Activated CD8-positive, alpha-beta T cell treated with anti-CD3 and anti-CD28 coated beads for 36 hours (primary cell): ENCODE measurements at regions not wholly inside any gene's neighbourhood (a gene's known extent, or its start where the extent isn't known, plus 50 kb on each side); places are given as distances from the start of the nearest gene placed in this dataset.

Experiments
- ATAC-seq: fragments of 200-7000 bp; cut with Tn5 transposase; one replicate; pipeline ENCODE4 v1.10.0; 2021; ENCODE audit warnings: mild to moderate bottlenecking, moderate library complexity
- CTCF ChIA-PET: fragments of 350-600 bp; sonication (Branson Sonifier 250); formaldehyde crosslinking; loops from one replicate; lab custom pipeline; 2021; ENCODE audit warnings: antibody characterized with exemption; lab: Charles Lee
- POLR2A ChIA-PET: fragments of 350-600 bp; sonication (Branson Sonifier 250); formaldehyde crosslinking; loops from one replicate; lab custom pipeline; 2021; ENCODE audit warnings: antibody characterized with exemption; lab: Charles Lee
- DNase-seq: peaks from one replicate; pipeline ENCODE4 v3.0.0-alpha.2; 2020
- H3K27ac Mint-ChIP-seq: one replicate; pipeline ENCODE4 v1.8.0; 2021; ENCODE audit warnings: mild to moderate bottlenecking, mixed read lengths
- H3K27me3 Mint-ChIP-seq: one replicate; pipeline ENCODE4 v1.8.0; 2021; ENCODE audit warnings: mixed read lengths
- H3K36me3 Mint-ChIP-seq: one replicate; pipeline ENCODE4 v1.8.0; 2021; ENCODE audit warnings: low read depth, mixed read lengths
- H3K4me1 Mint-ChIP-seq: one replicate; pipeline ENCODE4 v1.8.0; 2021; ENCODE audit warnings: low read depth, mixed read lengths
- H3K4me3 Mint-ChIP-seq: one replicate; pipeline ENCODE4 v1.8.0; 2021; ENCODE audit warnings: mild to moderate bottlenecking, moderate library complexity, mixed read lengths
- H3K9me3 Mint-ChIP-seq: one replicate; pipeline ENCODE4 v1.8.0; 2021; ENCODE audit warnings: mixed read lengths
- intact Hi-C: fragments of 100-400 bp; cut with micrococcal nuclease; formaldehyde crosslinking; loops from one replicate; pipeline ENCODE4 v1.10.0; 2022
- TF ChIP-seq, protein P1 (sequence below): fragments of 200-600 bp; IDR thresholded peaks from one replicate; pipeline ENCODE4 v1.8.0; 2022; ENCODE audit warnings: antibody characterized with exemption, mild to moderate bottlenecking

DNA sequence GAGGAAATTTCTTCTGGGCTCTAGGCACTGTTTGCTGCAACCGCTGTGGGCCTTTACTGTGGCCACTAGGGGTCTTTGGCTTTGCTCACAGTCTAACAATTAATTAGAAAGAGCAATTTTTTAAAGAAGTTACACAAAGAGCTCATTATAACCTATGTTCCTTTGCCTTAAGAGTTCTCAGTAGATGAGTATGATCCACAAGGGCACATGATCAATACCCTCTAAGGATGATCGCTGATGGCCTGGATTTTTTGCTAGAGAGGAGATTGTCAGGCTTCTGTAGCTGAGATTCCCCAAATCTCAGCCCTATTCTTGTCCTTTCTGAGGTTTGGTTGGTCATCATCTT is 80.8 kb upstream of the RHOBTB1 start:
- H3K27me3 Mint-ChIP-seq, result peaks cover 8% of the 10 kb centered on the region
- POLR2A ChIA-PET, result no interaction called here

DNA sequence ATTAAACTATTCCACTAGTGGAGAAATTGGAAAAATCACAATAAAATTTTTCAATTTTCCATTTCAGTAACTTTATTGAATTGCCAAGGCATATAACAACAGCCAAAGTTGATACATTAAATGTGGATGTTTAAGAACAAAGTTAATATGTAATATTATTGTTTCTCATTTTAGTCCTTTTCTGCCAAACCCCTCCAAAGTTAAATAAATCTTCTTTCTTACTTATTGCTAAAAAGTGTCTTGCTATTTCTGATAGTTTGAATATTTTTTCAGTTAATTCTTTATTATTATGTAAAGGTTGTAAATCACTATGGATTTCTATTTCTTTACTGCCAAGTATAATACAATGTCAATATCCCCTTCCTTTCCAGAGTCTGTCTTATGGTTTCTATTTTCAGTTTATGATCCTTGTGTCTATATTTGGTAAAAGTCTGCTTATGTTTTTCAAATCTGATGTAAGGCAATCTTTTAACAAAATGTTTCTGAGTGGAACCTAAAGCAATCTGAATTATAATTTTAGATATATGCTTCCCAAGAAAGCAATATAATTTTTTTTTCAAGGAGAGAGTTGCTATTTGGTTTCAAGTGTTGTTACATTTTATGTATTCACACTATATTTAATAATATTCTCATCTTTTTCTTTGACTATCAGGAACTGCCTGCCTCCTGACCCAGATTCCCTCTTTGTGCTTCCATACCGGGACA is 80.3 kb upstream of the RHOBTB1 start:
- POLR2A ChIA-PET, result no interaction called here
- intact Hi-C loops, result no loop called here
- no peaks in the 10 kb centered on the region for H3K4me1 Mint-ChIP-seq
- no peaks in the 10 kb centered on the region for H3K9me3 Mint-ChIP-seq
- no peak for ATAC-seq
- CTCF ChIA-PET, result interaction anchor here (0.9 to 1.3 kb wide), 2 partner anchors 13 to 24 kb away, joined by 3 read pairs; no protein-coding TSS in a partner anchor
- no peak overlapping the region for H3K27ac Mint-ChIP-seq
- no peak for DNase-seq
- no peak overlapping the region for H3K4me3 Mint-ChIP-seq
- peaks cover 8% of the 10 kb centered on the region for H3K27me3 Mint-ChIP-seq
- TF ChIP-seq, protein P1, sequence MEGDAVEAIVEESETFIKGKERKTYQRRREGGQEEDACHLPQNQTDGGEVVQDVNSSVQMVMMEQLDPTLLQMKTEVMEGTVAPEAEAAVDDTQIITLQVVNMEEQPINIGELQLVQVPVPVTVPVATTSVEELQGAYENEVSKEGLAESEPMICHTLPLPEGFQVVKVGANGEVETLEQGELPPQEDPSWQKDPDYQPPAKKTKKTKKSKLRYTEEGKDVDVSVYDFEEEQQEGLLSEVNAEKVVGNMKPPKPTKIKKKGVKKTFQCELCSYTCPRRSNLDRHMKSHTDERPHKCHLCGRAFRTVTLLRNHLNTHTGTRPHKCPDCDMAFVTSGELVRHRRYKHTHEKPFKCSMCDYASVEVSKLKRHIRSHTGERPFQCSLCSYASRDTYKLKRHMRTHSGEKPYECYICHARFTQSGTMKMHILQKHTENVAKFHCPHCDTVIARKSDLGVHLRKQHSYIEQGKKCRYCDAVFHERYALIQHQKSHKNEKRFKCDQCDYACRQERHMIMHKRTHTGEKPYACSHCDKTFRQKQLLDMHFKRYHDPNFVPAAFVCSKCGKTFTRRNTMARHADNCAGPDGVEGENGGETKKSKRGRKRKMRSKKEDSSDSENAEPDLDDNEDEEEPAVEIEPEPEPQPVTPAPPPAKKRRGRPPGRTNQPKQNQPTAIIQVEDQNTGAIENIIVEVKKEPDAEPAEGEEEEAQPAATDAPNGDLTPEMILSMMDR, result no peak
- H3K36me3 Mint-ChIP-seq, result no peaks in the 10 kb centered on the region

More for the DNA sequence above, 80.8 kb upstream of the RHOBTB1 start:
- Mint-ChIP-seq H3K27ac (no peak overlapping the region), H3K36me3 (no peaks in the 10 kb centered on the region), H3K4me3 (no peak overlapping the region), H3K4me1 (no peaks in the 10 kb centered on the region), H3K9me3 (no peaks in the 10 kb centered on the region)
- intact Hi-C loops, result no loop called here
- TF ChIP-seq, protein P1, result peak; percentile 46
- no peak for ATAC-seq
- peak; percentile 5 for DNase-seq
- CTCF ChIA-PET, result interaction anchor here (0.8 to 1.3 kb wide), 3 partner anchors 14 to 183 kb away, joined by 3 read pairs; no protein-coding TSS in a partner anchor

DNA sequence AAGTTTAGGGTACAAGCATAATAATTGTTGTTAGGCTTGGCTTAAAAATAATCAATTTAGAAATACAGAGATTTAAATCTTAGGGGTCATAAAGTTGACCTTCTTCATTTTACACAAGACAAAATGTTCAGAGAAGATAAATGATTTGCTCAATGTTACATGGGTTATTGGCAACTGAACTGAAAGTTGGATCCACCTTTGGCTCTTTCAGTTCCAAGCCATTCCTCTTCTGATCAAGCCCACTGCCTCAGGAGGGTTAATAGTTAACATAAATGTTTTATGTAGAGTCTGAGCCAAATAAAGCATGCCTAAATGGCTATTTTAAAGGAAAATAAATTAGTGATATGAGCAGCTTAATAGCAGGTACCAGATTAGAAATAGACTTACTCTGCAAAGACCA is 79.1 kb upstream of the RHOBTB1 start:
- TF ChIP-seq, protein P1, result no peak
- Mint-ChIP-seq H3K9me3 (no peaks in the 10 kb centered on the region), H3K36me3 (no peaks in the 10 kb centered on the region), H3K4me3 (no peak overlapping the region), H3K27ac (no peak overlapping the region), H3K27me3 (peaks cover 7% of the 10 kb centered on the region), H3K4me1 (no peaks in the 10 kb centered on the region)
- intact Hi-C loops, result no loop called here
- DNase-seq (no peak), ATAC-seq (no peak)
- ChIA-PET CTCF (no interaction called here), POLR2A (no interaction called here)

DNA sequence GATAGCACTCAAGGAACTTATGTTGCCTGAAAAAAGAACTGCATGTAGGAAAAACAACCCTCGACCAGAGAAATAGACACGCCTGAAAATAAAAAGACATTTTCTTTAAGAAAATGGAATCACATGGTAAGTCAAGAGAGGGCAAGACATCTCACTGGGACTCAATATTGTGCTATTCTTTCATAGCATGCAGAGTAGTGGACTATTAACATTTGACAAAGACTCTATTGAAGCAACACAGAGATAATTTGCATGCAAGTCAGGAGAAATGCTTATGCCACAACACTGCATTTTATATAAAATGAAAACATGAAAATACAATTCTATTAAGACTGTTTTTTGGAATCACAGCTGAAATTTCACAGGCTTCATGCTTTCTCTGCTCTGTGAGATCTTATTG is 77.9 kb upstream of the RHOBTB1 start:
- Mint-ChIP-seq H3K27me3 (peaks cover 7% of the 10 kb centered on the region), H3K9me3 (no peaks in the 10 kb centered on the region), H3K36me3 (no peaks in the 10 kb centered on the region), H3K4me3 (no peak overlapping the region), H3K4me1 (no peaks in the 10 kb centered on the region), H3K27ac (no peak overlapping the region)
- CTCF ChIA-PET, result no interaction called here
- POLR2A ChIA-PET, result no interaction called here
- DNase-seq (no peak), ATAC-seq (no peak)
- TF ChIP-seq, protein P1, result no peak
- intact Hi-C loops, result no loop called here

DNA sequence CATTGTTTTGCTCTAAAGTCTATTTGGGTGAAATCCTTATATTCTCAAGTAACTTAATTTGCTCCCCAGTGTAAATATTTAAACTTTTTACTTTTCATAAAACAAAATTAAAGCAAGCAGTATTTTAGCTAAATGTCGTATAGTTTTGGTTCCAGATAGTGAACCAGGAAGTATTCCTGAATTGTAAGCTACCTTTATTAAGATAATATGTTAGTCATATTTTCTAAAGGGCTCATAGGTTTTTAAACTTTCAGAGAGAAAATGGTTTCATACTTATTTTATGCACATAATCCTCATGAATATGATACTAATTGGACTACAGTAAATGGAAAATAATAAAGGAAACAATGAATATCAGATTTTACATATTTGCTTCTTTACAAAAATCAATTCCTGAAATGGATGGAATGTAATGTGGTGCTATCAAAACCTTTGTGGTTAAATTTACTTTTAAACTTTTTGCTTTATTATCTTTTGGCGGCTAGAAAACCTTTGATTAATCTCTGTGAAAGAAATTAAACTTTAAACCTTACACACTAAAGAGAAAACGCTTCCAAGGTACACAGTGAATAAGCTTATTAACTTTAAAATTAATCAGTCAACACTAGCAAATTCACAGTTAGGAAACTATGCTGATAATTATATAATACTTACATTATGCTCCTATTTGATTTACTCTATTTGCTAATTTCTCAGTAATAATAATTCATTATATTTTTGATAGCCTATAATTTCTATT is 76.6 kb upstream of the RHOBTB1 start:
- intact Hi-C loops, result no loop called here
- no peak overlapping the region for H3K27ac Mint-ChIP-seq

More for the DNA sequence above, 76.6 kb upstream of the RHOBTB1 start:
- no peaks in the 10 kb centered on the region for H3K4me1 Mint-ChIP-seq
- H3K9me3 Mint-ChIP-seq, result no peaks in the 10 kb centered on the region
- POLR2A ChIA-PET, result no interaction called here
- CTCF ChIA-PET, result no interaction called here
- no peak overlapping the region for H3K4me3 Mint-ChIP-seq
- TF ChIP-seq, protein P1, result no peak
- peaks cover 7% of the 10 kb centered on the region for H3K27me3 Mint-ChIP-seq
- DNase-seq (no peak), ATAC-seq (no peak)
- no peaks in the 10 kb centered on the region for H3K36me3 Mint-ChIP-seq
